Skeletal muscle cell (primary cell): ENCODE measurements at regions not wholly inside any gene's neighbourhood (a gene's known extent, or its start where the extent isn't known, plus 50 kb on each side); places are given as distances from the start of the nearest gene placed in this dataset.

Experiments
- DNase-seq: peaks from one replicate; pipeline ENCODE4 v3.0.0-alpha.2; 2010; ENCODE audit warnings: low read depth
- H3K4me3 ChIP-seq: 2 replicates; pipeline ENCODE4 v1.5.1; 2011; ENCODE audit warnings: low read depth, mild to moderate bottlenecking, control low read depth, low read length, moderate library complexity

DNA sequence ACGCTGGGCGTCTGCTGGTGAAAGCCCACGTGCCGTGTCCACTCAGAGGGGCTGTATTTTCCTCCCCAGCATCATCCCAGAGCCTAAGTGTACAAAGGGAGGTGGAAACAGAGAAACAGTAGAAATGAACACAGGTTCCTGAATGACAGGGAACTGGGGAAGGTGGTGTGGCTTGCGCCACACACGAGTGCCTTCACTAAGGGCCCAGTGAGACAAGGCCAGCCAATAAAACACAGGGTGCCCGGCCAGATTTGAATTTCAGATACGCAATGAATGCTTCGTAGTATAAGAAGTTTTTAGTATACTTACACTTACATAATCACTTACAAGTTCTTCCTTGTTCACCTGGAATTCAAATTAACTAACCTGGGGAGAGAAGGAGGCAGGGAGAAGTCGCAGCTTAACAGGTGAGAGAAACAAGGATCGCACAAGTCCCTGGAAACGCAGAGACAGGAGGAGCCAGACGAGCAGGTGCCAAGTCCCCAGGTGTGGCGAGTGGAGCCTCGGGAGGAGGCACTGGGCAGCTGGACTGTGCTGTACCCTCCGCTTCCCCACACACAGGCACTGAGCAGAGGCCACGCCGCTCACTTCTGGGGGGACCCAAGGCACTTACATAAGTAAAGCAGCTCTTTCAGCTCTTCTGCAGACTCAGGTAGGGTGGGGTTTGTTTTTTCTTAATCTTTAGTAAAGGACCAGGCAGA lies 105.2 kb upstream of the MGMT start:
- H3K4me3 ChIP-seq = no peak overlapping the region
- DNase-seq = no peak

DNA sequence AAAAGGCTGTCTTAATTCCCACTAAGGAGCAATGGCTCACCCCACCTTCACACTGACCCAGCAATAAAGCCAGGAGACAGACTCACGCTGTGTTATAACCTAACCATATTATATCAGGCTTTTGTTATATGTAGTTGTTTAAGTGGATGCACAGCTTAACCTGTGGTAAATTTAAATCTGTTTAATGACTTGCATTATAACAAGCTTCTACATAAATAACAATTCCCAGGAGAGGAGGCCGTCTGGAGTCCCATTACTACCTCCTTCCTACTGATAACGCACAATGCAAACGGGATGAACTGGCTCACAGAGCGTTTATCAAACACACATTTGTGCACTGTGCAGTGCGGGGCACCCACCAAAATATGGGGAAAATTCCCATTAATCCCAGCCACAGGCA lies 102.1 kb upstream of the MGMT start:
- H3K4me3 ChIP-seq = no peak overlapping the region
- no peak for DNase-seq

DNA sequence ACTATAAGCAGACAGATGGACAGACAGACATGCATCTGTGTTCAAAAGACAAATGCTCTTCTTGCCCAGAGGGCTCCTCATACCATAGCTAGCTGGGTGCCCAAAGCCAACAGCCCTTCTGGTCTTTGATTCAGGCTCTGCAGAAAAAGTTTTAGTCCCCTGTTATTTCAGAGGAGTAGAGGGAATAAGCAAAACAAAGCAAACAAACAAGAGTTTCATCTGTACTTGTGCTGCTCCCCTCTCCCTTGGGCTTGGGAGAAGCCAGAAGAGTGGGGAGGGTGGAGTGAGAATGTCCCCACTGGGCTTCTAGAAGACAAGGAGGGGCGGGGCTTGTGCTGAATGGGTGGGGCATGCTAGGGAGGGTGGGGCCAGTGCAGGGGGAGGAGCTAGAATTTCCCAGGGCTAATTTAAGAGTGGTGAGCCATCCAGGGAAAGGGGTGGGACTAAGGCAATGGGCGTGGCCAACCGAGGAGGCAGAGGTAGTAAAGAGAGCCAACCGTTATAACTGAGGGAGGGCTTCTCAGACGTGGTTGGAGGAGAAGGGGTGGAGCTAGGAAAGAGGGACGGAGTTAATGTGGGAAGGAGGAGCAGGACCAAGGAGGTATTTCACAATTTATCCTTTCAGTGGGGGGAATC lies 101.2 kb upstream of the MGMT start:
- no peak for DNase-seq

DNA sequence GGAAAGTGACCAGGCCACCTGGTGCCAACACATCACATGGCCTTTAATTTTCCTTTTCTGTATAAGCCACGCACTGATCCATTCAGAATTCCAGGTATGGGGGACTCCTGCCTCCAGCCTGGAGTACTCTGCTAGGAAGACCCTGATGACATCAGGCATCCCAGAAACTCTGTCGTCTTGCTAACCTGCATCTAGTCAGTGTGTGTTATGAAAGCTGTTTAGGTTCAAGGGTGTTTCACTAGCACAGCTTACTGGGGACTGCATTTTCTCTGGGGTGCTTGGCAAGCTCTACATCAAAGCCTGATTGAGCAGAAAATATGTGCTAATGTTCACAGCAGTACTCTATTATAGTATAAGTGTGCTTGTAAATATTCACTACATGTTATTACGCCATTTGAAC lies 100.6 kb upstream of the MGMT start:
- no peak for DNase-seq
- H3K4me3 ChIP-seq = no peak overlapping the region

More for the DNA sequence above, 101.2 kb upstream of the MGMT start:
- H3K4me3 ChIP-seq = no peak overlapping the region

DNA sequence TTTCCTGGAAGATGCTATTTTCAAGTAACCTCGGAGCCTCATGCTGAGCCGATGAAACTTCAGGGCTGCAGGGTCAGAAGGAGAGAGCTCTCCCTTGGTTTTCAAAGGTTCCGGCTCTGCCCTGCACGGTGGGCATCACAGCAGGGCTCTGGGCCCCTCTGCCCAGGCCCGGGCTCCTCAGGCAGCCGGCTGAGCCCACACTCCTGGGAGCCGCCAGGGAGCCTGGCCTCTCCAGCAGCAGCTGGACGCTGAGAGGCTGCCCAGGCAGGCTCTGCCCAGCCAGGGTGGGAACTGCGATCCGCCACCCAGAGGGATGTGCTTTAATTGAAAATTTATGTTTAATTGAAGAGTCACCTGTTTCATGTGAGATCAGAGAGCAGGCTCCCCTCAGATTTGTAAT lies 97.5 kb upstream of the MGMT start:
- no peak for DNase-seq
- no peak overlapping the region for H3K4me3 ChIP-seq

DNA sequence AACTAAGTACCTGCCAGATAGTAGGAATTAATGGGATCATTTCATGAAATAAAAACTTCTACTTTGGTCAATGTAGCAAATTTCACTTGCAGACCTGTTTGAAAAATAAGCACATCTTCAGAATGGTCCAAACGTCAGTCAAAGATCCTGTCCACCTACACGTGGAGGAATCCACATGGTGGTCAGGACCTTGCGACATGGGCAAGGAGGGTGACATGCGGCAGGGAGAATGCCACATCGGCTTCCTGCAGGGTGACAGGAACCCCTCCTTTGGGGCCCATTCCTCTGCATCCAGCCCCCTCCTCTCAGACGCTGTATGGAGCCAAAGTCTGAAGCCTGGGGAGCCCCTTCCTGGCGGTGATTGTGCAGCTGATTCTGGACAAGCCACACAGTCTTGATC lies 95.5 kb upstream of the MGMT start:
- DNase-seq = no peak
- no peak overlapping the region for H3K4me3 ChIP-seq

DNA sequence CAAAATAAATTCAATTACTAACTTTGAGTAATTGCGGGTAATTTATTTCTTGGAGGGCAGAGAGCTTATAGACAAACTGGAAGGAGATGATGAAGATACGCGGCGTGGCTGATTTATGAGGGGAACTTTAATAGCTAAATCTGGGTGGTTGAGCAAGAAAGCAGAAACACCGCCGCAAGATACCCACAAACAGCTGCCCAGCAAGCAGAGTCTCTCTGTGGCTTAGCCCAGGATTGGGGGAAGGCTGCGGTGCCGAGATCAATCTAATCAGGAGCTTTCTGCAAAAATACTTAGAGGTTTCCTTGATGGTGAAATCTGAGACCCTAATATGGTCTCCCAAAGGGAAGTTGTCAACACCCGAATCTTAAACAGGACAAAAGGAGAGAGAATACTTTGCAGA lies 94.9 kb upstream of the MGMT start:
- no peak for DNase-seq
- H3K4me3 ChIP-seq = no peak overlapping the region

DNA sequence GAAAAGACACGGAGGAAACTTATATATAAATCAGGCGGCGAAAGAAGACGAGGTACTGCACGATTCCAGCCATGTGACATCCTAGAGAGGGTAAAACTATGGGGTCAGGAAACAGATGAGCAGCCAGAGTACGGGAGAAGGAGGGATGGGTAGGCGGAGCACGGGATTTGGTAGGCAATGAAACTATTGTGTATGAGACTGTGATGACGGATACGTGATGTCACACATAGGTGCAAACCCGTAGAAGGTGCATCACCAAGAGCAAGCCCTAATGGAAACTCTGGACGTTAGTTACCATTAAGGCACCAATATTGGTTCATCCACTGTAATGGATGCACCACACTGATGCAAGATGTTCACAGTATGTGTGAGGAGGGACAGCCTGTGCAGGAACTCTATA lies 93.8 kb upstream of the MGMT start:
- no peak overlapping the region for H3K4me3 ChIP-seq
- no peak for DNase-seq

DNA sequence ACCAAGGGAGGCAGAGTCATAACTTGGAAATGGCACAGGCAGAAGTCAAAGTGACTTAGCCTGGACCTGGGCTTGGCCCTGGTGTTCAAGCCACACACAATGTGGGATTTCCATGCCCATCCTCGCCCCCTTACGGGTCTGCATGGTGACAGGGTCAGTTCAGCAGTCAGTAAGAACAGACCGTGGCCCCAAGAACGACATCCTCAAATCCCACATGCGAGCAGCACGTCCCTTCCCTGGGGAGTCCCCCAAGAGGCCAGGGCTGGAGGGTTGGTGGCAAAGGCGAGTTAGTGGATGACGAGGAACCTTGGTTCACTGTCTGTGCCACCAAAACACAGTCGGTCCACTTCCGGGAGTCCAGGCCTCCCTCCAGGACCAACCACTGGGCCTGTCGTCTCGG lies 93.3 kb upstream of the MGMT start:
- no peak overlapping the region for H3K4me3 ChIP-seq
- no peak for DNase-seq

DNA sequence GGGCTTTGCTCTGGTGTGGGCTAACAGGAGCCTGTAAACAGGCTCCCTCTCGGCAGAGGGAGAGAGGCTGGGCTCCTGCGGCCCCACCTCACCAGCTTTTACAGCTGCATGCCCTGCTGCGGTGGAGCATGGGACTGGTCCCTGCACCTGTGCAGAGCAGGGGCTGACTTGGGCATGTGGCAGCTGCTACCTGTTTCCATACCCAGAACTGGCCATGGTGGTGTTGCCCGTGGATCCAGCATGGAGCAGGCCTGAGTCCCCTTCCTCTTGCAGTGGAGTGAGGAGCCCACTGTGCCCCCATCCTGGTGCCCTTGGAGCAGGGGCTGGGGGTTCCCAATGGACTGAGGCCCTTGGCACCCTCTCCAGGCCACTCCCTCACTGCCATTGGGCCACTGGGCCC lies 91.9 kb upstream of the MGMT start:
- H3K4me3 ChIP-seq = no peak overlapping the region
- no peak for DNase-seq

DNA sequence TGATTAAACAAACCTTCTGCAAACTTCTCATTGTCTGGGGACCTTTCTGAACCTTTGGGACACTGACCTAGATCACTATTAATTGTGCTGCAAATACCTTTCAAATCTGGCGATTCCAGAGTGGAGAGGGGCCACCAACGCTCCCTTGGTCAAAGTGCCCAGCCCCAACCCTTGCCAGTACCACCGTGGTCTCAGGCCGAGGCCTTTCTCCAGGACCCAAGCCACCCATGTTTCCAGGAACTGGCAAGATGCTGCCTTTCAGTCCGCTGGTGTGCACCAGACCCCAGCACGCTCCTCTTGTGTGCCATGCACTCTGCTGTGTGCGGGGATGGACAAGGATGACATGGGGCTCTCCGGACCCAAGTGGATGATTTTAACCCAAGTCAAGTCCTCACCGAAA lies 91.1 kb upstream of the MGMT start:
- H3K4me3 ChIP-seq = no peak overlapping the region
- no peak for DNase-seq

DNA sequence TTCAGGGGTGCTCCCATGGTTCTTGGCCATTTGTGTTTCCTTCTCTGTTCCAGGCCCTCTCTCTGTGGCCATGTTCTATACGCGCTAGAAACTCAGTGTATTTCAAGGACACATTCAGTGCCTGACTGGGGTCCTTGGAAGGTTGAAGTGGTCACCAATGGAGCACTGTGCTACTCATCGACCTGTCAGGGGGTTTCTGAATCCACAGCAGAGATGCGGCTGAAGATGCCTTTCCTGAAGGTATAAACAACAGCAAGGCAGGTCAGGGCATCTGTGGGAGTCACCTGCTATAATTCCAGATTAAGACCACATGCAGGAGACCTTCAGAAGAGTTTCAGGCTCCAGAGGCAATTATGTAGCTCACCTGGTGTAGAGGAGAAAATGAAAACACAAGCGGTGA lies 86.8 kb upstream of the MGMT start:
- H3K4me3 ChIP-seq = no peak overlapping the region
- DNase-seq = no peak

DNA sequence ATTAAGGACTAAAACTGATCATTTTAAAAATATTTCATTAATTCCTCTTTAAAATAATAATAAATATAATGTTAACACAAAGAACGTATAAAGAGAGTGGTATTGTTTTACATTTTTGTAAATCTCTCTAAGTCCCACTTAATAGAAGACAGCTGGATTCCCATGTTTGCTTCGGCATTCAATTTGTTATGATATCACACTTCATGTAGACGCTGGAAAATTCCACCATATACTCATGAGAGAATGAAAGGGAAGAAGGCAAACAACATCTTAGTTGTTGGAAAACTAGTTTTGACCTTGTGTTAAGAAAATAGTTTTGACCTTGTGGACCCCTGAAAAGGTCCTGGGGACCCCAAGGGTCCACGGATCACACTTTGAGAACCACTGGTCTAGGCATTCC lies 85.3 kb upstream of the MGMT start:
- DNase-seq = no peak
- no peak overlapping the region for H3K4me3 ChIP-seq

DNA sequence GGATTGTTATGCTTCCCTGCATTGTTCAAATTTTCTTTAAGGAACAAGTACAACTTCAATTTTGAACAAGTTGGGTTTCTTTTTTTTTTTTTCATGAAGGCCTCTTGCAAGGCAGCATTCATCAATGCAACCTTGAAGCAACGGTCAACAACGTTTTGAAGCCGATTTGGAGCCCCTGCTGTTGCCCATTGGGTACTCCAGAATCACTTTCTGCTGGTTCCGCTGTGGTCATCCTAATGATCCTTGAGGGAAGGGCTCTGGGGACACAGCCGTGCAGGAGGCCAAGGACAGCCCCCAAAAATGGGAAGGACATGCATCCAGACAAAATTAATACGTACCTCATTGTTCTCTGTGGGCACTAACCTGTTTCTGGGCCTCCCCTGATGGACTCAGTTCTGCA lies 84.6 kb upstream of the MGMT start:
- DNase-seq = no peak
- no peak overlapping the region for H3K4me3 ChIP-seq

DNA sequence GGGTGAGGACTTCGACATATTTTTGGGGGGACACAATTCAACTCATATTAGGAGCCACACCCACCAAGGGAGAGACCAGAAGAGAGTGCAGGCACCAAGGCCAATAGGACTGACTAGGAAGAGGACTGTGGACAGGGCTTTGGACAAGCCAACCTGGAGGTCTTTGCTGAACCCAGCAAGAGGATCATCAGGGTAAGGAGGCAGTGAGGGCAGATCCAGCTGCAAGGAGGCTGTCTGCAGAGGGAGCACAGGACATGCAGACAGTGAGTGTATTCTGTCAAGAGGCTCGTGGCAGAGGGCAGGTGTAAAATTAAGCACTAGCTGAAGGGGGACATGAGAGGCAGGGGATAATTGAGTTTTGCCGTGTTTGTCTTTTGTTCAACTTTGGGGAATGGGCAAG lies 83.4 kb upstream of the MGMT start:
- H3K4me3 ChIP-seq = no peak overlapping the region
- no peak for DNase-seq

DNA sequence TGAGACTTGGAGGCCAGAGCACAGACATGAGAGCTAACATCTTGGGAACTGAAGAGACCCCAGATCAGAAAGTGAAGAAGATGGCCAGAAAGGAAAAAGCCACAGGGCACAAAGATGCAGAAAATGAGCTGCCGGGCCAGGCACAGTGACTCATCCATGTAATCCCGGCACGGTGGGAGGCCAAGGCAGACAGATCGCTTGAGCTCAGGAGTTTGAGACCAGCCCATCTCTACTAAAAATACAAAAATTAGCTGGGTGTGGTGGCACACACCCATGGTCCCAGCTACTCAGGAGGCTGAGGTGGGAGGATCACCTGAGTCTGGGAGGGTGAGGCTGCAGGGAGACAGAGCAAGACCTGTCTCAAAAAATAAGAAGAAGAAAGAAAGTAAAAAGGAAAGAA lies 81.4 kb upstream of the MGMT start:
- no peak for DNase-seq
- no peak overlapping the region for H3K4me3 ChIP-seq

DNA sequence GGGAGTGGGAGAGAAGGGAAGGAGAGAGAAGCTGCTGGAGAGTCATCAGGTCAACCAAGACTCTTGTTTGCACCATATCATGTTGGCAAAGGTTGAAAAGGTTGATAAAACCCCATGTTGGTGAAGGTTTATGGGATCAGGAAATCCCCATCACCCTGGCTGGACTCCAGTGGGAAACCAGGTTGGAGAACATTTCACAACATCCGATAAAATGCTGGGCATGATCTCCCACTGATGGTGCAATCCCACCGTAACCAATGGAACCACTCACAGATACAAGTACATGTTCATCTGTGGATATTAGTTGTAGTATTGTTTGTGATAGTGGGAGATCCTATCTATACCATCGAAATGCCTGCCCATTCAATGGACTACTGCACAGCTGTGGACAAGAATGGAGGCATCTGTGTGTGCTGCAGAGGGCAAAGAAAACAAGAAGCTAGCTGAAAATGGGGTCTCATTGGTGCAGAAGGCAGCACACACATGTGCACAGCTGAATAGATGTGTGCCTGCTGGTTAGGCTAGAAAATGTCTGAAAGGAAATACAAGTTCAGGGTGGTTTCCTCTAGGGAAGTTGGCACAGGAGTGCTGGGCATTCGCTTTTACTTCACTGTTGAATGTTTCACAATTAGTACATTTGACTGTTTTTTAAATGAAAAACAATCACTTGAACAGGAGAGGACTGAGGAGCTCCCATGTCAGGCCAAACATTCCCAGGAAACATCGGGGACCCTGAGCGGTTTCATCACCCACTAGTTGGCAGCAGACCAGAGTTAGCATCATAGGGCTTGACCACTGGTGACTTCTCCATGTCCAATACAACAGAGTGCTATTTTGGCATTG lies 80.4 kb upstream of the MGMT start:
- H3K4me3 ChIP-seq = no peak overlapping the region
- no peak for DNase-seq

DNA sequence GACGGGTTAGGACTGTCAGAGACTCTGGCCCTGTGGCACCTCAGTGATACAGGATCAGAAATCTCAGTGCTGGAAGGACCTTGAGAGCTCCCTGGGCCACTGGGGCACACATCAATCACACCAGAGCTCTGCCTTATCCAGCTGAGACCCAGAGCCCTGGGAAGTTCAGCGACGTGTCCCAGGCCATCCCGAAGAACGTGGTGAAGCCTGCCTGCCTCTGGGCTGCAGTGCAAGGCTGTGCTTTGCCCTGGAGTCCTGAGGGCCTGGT lies 79.8 kb upstream of the MGMT start:
- H3K4me3 ChIP-seq = no peak overlapping the region
- DNase-seq = no peak

DNA sequence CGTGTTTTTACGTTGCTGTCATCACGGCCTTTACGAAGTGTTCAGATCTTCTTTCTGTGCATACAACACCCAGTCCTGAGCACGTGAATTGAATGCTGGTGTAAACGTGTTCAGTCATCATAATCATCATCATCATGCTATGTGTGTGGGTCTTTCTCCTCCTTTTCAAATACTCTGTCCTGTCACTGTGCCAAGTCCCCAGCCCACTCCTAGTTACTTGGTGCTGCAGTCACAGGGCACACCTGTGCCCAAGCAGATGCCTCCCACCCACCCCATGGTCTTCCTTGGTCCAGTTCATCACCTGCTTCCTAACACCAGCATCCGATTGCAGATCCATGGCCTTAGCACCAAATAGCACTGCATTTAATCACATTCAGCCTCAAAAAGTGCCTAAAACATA lies 78.6 kb upstream of the MGMT start:
- no peak for DNase-seq
- no peak overlapping the region for H3K4me3 ChIP-seq

DNA sequence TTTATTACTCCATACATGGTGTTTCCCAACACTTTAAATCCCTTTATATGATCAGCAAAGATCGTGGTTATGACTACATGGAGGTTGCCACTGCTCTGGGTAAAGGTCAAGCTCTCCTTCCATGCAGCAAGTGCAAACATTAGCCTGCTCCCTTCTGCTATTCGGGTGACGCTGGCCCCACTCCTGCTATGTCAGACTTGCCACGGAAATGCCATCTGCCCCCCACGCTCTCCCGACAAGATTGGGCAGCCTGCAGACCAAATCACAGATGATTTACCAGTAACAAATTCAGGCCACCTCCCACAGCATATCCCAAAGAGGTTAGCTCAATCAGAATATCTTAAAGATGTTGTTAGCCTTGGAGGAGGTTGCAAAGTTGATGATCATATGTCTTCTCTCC lies 77.8 kb upstream of the MGMT start:
- no peak for DNase-seq
- no peak overlapping the region for H3K4me3 ChIP-seq

DNA sequence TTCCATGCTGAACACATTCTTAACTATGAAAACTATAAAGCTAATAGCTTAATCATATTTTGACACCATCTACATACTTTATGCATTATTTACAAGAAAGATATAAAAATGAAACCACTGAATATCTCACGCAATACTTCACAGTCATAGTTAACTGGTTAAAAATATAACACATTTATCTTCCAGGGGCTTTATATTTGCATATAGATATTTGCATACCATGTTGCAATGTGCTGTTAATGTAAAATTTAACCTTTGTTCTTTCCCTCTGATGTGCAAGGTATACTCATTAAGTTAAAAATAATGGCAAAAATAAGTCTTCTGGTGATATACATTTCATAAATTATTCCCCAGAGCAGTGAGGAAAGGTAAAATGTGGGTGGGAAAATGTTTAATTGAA lies 76.9 kb upstream of the MGMT start:
- H3K4me3 ChIP-seq = no peak overlapping the region
- no peak for DNase-seq
